GM23248 (cell line): ENCODE measurements at regions not wholly inside any gene's neighbourhood (a gene's known extent, or its start where the extent isn't known, plus 50 kb on each side); places are given as distances from the start of the nearest gene placed in this dataset.

Experiments
- DNase-seq: peaks from one replicate; pipeline ENCODE4 v3.0.0-alpha.2; 2015
- H2AFZ ChIP-seq: fragments of 200-600 bp; sonication (generic); 2 replicates; pipeline ENCODE4 v1.6.1; 2016; ENCODE audit warnings: antibody characterized with exemption
- H3F3A ChIP-seq: fragments of 200-600 bp; sonication (generic); 2 replicates; pipeline ENCODE4 v1.6.1; 2016; ENCODE audit warnings: mild to moderate bottlenecking, antibody characterized with exemption, mixed run types; ENCODE audit not compliant: insufficient read depth
- H3K27ac ChIP-seq: fragments of 200-600 bp; sonication (generic); 2 replicates; pipeline ENCODE4 v1.5.1; 2016; ENCODE audit warnings: mild to moderate bottlenecking
- H3K27me3 ChIP-seq: fragments of 200-600 bp; sonication (generic); replicated peaks from 2 replicates; pipeline ENCODE4 v1.6.1; 2016; ENCODE audit warnings: mild to moderate bottlenecking; ENCODE audit not compliant: insufficient read depth
- H3K36me3 ChIP-seq: fragments of 200-600 bp; sonication (generic); 2 replicates; pipeline ENCODE4 v1.6.1; 2016; ENCODE audit warnings: low read depth, mild to moderate bottlenecking
- H3K4me1 ChIP-seq: fragments of 200-600 bp; sonication (generic); 2 replicates; pipeline ENCODE4 v1.6.1; 2016; ENCODE audit warnings: mild to moderate bottlenecking; ENCODE audit not compliant: insufficient read depth
- H3K4me2 ChIP-seq: fragments of 200-600 bp; sonication (generic); one replicate; pipeline ENCODE4 v1.6.1; 2016; ENCODE audit warnings: mild to moderate bottlenecking; ENCODE audit not compliant: unreplicated experiment
- H3K4me3 ChIP-seq: fragments of 200-600 bp; sonication (generic); 2 replicates; pipeline ENCODE4 v1.5.1; 2016; ENCODE audit warnings: mild to moderate bottlenecking
- H3K79me2 ChIP-seq: fragments of 200-600 bp; sonication (generic); 2 replicates; pipeline ENCODE4 v1.6.1; 2016; ENCODE audit warnings: mild to moderate bottlenecking; ENCODE audit not compliant: insufficient read depth
- H3K9ac ChIP-seq: fragments of 200-600 bp; sonication (generic); 2 replicates; pipeline ENCODE4 v1.6.1; 2016; ENCODE audit warnings: mild to moderate bottlenecking
- H3K9me2 ChIP-seq: fragments of 200-600 bp; sonication (generic); 2 replicates; pipeline ENCODE4 v1.6.1; 2016; ENCODE audit warnings: mixed run types, mild to moderate bottlenecking, moderate library complexity; ENCODE audit not compliant: insufficient read depth
- H3K9me3 ChIP-seq: fragments of 200-600 bp; sonication (generic); one replicate; pipeline ENCODE4 v1.6.1; 2017; ENCODE audit warnings: low read depth
- H4K20me1 ChIP-seq: fragments of 200-600 bp; sonication (generic); 2 replicates; pipeline ENCODE4 v1.6.0; 2016; ENCODE audit not compliant: insufficient read depth
- EZH2 ChIP-seq: fragments of 200-600 bp; sonication (generic); IDR thresholded peaks from 2 replicates; pipeline ENCODE4 v1.6.1; 2018; ENCODE audit warnings: antibody characterized with exemption, mild to moderate bottlenecking; ENCODE audit not compliant: insufficient read depth, poor library complexity, severe bottlenecking
- EZH2phosphoT487 ChIP-seq: fragments of 200-600 bp; sonication (generic); IDR thresholded peaks from 2 replicates; pipeline ENCODE4 v1.6.1; 2018; ENCODE audit warnings: antibody characterized with exemption, moderate library complexity, mild to moderate bottlenecking, low read depth; ENCODE audit not compliant: insufficient read depth
- WGBS, 2 experiments: methylation state at CpG; one replicate each; pipeline ENCODE4 v1.1.6; 2015 to 2017; ENCODE audit warnings: low lambda C conversion rate in 2 of 2, low coverage in 1 of 2; ENCODE audit errors: missing lambda C conversion rate in 2 of 2; 5-methylcytosine and 5-hydroxymethylcytosine counted together
- in situ Hi-C: fragments of 300-500 bp; cut with MboI; formaldehyde crosslinking; loops from 2 replicates; pipeline ENCODE4 v1.15.0; 2020

GRCh38 chr12:28980436-28980835, 168.6 kb upstream of the FAR2 start:
- H3K9me3 ChIP-seq = no peaks in the 10 kb centered on the region
- no peaks in the 10 kb centered on the region for H3K79me2 ChIP-seq
- H3K4me1 ChIP-seq = no peaks in the 10 kb centered on the region
- no peak overlapping the region for H2AFZ ChIP-seq
- H3K9me2 ChIP-seq = no peaks in the 10 kb centered on the region
- H3K36me3 ChIP-seq = no peaks in the 10 kb centered on the region
- H3K9ac ChIP-seq = no peak overlapping the region
- 0 out of 2 replicates have a peak, but pooled peaks cover 2% of the 10 kb centered on the region for H3K27me3 ChIP-seq
- 71 to 74% methylated on average over 4 of the region's 4 CpGs for WGBS, 2 experiments
- H3K4me3 ChIP-seq = no peak overlapping the region
- H3K27ac ChIP-seq = no peak overlapping the region
- DNase-seq = no peak
- no peak overlapping the region for H3K4me2 ChIP-seq
- TF ChIP-seq EZH2 = no peak
- no peak for TF ChIP-seq EZH2phosphoT487
- H4K20me1 ChIP-seq = no peaks in the 10 kb centered on the region
- in situ Hi-C loops = loop anchor here (25.0 kb wide), 1 partner anchor 993 kb away; no protein-coding TSS in a partner anchor
- H3F3A ChIP-seq = no peaks in the 10 kb centered on the region

DNA sequence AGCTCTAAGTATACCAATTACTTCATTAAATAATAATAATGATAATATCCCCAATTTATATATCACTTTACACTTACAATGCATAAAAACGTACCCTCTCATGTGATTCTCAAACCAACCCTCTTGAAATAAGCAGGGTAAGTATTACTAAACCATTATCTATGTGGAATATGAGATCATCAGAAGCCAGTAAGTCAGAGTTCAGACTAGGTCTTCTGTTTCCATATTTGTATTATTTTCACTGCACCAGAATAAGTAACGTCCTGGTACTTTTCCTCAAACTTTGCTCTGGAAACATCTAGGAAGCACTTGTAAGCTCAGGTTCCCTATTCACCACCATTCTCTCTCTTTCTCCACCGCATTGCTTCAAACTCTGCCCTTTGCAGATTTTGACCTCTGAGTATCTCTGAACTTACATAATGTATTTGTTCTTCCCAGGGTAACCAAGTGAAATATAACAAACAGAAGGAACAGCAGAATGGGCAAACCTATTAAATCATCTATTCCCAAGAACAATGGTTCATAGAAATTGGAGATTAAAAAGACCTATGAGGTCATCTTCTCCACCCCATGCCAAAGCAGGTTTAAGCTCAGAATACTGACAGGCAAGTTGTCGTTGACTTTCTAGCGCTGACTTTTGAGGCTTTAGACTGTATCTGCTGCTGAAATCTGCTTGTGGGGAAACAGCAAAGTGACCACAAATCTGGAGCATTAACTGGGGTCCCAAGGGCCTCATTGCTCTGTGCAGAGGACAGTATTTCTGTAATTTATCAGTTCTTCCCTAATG, 161.3 kb upstream of the FAR2 start:
- Histone ChIP-seq H3K9me3 (no peaks in the 10 kb centered on the region), H3K36me3 (no peaks in the 10 kb centered on the region), H3K9ac (no peak overlapping the region), H3K4me2 (no peak overlapping the region), H4K20me1 (no peaks in the 10 kb centered on the region), H3F3A (no peaks in the 10 kb centered on the region), H2AFZ (no peak overlapping the region), H3K4me1 (no peaks in the 10 kb centered on the region), H3K4me3 (no peak overlapping the region), H3K27me3 (0 out of 2 replicates have a peak, but pooled peaks cover 2% of the 10 kb centered on the region), H3K79me2 (no peaks in the 10 kb centered on the region), H3K27ac (no peak overlapping the region), H3K9me2 (no peaks in the 10 kb centered on the region)
- WGBS, 2 experiments = 93 to 95% methylated on average over 5 of the region's 5 CpGs
- DNase-seq = no peak
- no peak for TF ChIP-seq EZH2phosphoT487
- no peak for TF ChIP-seq EZH2
- in situ Hi-C loops = loop anchor here (25.0 kb wide), 1 partner anchor 1000 kb away; no protein-coding TSS in a partner anchor

- Histone ChIP-seq H3K36me3 (no peaks in the 10 kb centered on the region), H3K27ac (no peak overlapping the region), H3K79me2 (no peaks in the 10 kb centered on the region), H3K4me3 (no peak overlapping the region), H2AFZ (no peak overlapping the region), H3K4me1 (no peaks in the 10 kb centered on the region), H3K9me3 (no peaks in the 10 kb centered on the region), H4K20me1 (no peaks in the 10 kb centered on the region), H3K4me2 (no peak overlapping the region), H3K9ac (no peak overlapping the region), H3K9me2 (no peaks in the 10 kb centered on the region), H3F3A (no peaks in the 10 kb centered on the region), H3K27me3 (0 out of 2 replicates have a peak, but pooled peaks cover 2% of the 10 kb centered on the region)
- 37% methylated on average over 2 of the region's 2 CpGs for WGBS, 2 experiments
- in situ Hi-C loops = loop anchor here (25.0 kb wide), 1 partner anchor 1001 kb away; no protein-coding TSS in a partner anchor
- no peak for DNase-seq
- TF ChIP-seq EZH2 = no peak
- no peak for TF ChIP-seq EZH2phosphoT487
Observed at GRCh38 chr12:28988325-28988704, 160.8 kb upstream of the FAR2 start.

- Histone ChIP-seq H3K9me3 (no peaks in the 10 kb centered on the region), H3K4me3 (no peak overlapping the region), H3K4me2 (no peak overlapping the region), H3K4me1 (no peaks in the 10 kb centered on the region), H3K27ac (no peak overlapping the region), H4K20me1 (no peaks in the 10 kb centered on the region), H3K27me3 (no peaks in the 10 kb centered on the region), H3K9ac (no peak overlapping the region), H3K9me2 (no peaks in the 10 kb centered on the region), H3K36me3 (no peaks in the 10 kb centered on the region), H3F3A (no peaks in the 10 kb centered on the region), H3K79me2 (no peaks in the 10 kb centered on the region), H2AFZ (no peak overlapping the region)
- in situ Hi-C loops = loop anchor here (25.0 kb wide), 1 partner anchor 1004 kb away; no protein-coding TSS in a partner anchor
- TF ChIP-seq EZH2phosphoT487 = no peak
- no peak for TF ChIP-seq EZH2
- 93 to 95% methylated on average over 2 of the region's 2 CpGs for WGBS, 2 experiments
- no peak for DNase-seq
Observed at GRCh38 chr12:28991626-28992025, 157.5 kb upstream of the FAR2 start.
